Smooth muscle cell of the brain vasculature (primary cell): ENCODE measurements at regions not wholly inside any gene's neighbourhood (a gene's known extent, or its start where the extent isn't known, plus 50 kb on each side); places are given as distances from the start of the nearest gene placed in this dataset.
A peak's percentile ranks its signal among the peaks of the same experiment; 100 is the strongest.

Experiments
- DNase-seq: peaks from one replicate; pipeline ENCODE4 v3.0.0-alpha.2; 2012; ENCODE audit warnings: low read depth, low spot score

- no peak for DNase-seq
Observed at GRCh38 chr13:106351251-106351650, 184.2 kb downstream of the EFNB2 start.

- no peak for DNase-seq
Observed at GRCh38 chr13:106350208-106350607, 185.3 kb downstream of the EFNB2 start.

GRCh38 chr13:106349080-106349931 lies 186.2 kb downstream of the EFNB2 start:
- no peak for DNase-seq

GRCh38 chr13:106348075-106348840 lies 187.2 kb downstream of the EFNB2 start:
- no peak for DNase-seq

GRCh38 chr13:106344342-106344741 lies 191.1 kb downstream of the EFNB2 start:
- DNase-seq = no peak

GRCh38 chr13:106343836-106344235 lies 191.6 kb downstream of the EFNB2 start:
- no peak for DNase-seq

- no peak for DNase-seq
Observed at GRCh38 chr13:106340249-106340648, 195.2 kb downstream of the EFNB2 start.

- DNase-seq = no peak
Observed at GRCh38 chr13:106337096-106337850, 198.2 kb downstream of the EFNB2 start.

GRCh38 chr13:106336668-106337067 lies 198.8 kb downstream of the EFNB2 start:
- no peak for DNase-seq

- DNase-seq = no peak
Observed at GRCh38 chr13:106332621-106333020, 202.8 kb downstream of the EFNB2 start.

GRCh38 chr13:106331116-106331515 lies 204.3 kb downstream of the EFNB2 start:
- DNase-seq = no peak

- DNase-seq = no peak
Observed at GRCh38 chr13:106329941-106330340, 205.5 kb downstream of the EFNB2 start.

- no peak for DNase-seq
Observed at GRCh38 chr13:106326751-106327150, 208.7 kb downstream of the EFNB2 start.

GRCh38 chr13:106324444-106324843 lies 211.0 kb downstream of the EFNB2 start:
- DNase-seq = no peak

GRCh38 chr13:106322628-106323027 lies 212.8 kb downstream of the EFNB2 start:
- DNase-seq = no peak

GRCh38 chr13:106318941-106319411 lies 216.5 kb downstream of the EFNB2 start:
- peak; percentile 20 for DNase-seq

- no peak for DNase-seq
Observed at GRCh38 chr13:106314417-106314816, 221.0 kb downstream of the EFNB2 start.

- DNase-seq = no peak
Observed at GRCh38 chr13:106311004-106311403, 224.5 kb downstream of the EFNB2 start.

- no peak for DNase-seq
Observed at GRCh38 chr13:106310291-106310865, 225.1 kb downstream of the EFNB2 start.

GRCh38 chr13:106306748-106307277 lies 228.6 kb downstream of the EFNB2 start:
- no peak for DNase-seq

- DNase-seq = no peak
Observed at GRCh38 chr13:106302843-106303242, 232.6 kb downstream of the EFNB2 start.
